Upper lobe of left lung (tissue), 4 donors: ENCODE measurements at regions not wholly inside any gene's neighbourhood (a gene's known extent, or its start where the extent isn't known, plus 50 kb on each side); places are given as distances from the start of the nearest gene placed in this dataset.

Experiments used
- CTCF ChIP-seq, 6 experiments: fragments of 450-650 bp in 4 of 6; fragments of 200-600 bp in 2 of 6; sonication (generic) in 2 of 6; IDR thresholded peaks; one replicate each; pipeline ENCODE4 v1.5.1; 2016 to 2019; ENCODE audit warnings: antibody characterized with exemption in 6 of 6
- EP300 ChIP-seq, 4 donors: sonication (generic); formaldehyde crosslinking; IDR thresholded peaks; one replicate each; pipeline ENCODE4 v1.5.1; 2017; ENCODE audit warnings: antibody characterized with exemption in 4 of 4, control low read depth in 2 of 4
- POLR2A ChIP-seq, 4 donors: fragments of 450-650 bp; IDR thresholded peaks; one replicate each; pipeline ENCODE4 v1.5.1; 2016 to 2017; ENCODE audit warnings: antibody characterized with exemption in 4 of 4, mild to moderate bottlenecking in 2 of 4
- POLR2AphosphoS5 ChIP-seq, 2 donors: sonication (generic); formaldehyde crosslinking; IDR thresholded peaks; one replicate each; pipeline ENCODE4 v1.5.1; 2017; ENCODE audit warnings: antibody characterized with exemption in 2 of 2

GRCh38 chr6:15780437-15780836 is 117.6 kb upstream of the DTNBP1 start:
- TF ChIP-seq CTCF (IDR thresholded peaks at IDR 0.05) (no peak), POLR2A (IDR thresholded peaks at IDR 0.05) (no peak), POLR2AphosphoS5 (IDR thresholded peaks at IDR 0.05) (no peak), EP300 (IDR thresholded peaks at IDR 0.05) (no peak)
